Muscle layer of duodenum (tissue), 2 donors: ENCODE measurements at regions not wholly inside any gene's neighbourhood (a gene's known extent, or its start where the extent isn't known, plus 50 kb on each side); places are given as distances from the start of the nearest gene placed in this dataset.
"Not testable (repeated sequence)": the region's sequence is repeated elsewhere in the genome, so short reads cannot be mapped to it uniquely, and the experiment has no call there.

ENCODE experiments used
- H3K27ac ChIP-seq: one replicate; pipeline ENCODE4 v1.7.0; 2013; ENCODE audit warnings: mild to moderate bottlenecking, low read length
- H3K27me3 ChIP-seq: one replicate; pipeline ENCODE4 v1.7.0; 2013; ENCODE audit warnings: low read depth, mild to moderate bottlenecking, control low read depth, low read length
- H3K36me3 ChIP-seq, 2 donors: one replicate each; pipeline ENCODE4 v1.7.0; 2013; ENCODE audit warnings: low read length in 2 of 2, control low read depth in 1 of 2, mild to moderate bottlenecking in 1 of 2; ENCODE audit not compliant: insufficient read depth in 2 of 2, control insufficient read depth in 1 of 2
- H3K4me1 ChIP-seq, 2 donors: one replicate each; pipeline ENCODE4 v1.7.0; 2013; ENCODE audit warnings: low read length in 2 of 2, mild to moderate bottlenecking in 2 of 2, control low read depth in 1 of 2, moderate library complexity in 1 of 2; ENCODE audit not compliant: insufficient read depth in 2 of 2, control insufficient read depth in 1 of 2
- H3K4me3 ChIP-seq, 2 donors: one replicate each; pipeline ENCODE4 v1.7.0; 2013; ENCODE audit warnings: low read length in 2 of 2, low read depth in 1 of 2, mild to moderate bottlenecking in 1 of 2
- H3K9me3 ChIP-seq, 2 donors: one replicate each; pipeline ENCODE4 v1.7.0; 2013; ENCODE audit warnings: low read length in 2 of 2, control low read depth in 1 of 2, mild to moderate bottlenecking in 1 of 2; ENCODE audit not compliant: control insufficient read depth in 1 of 2
- donor health status: healthy.

DNA sequence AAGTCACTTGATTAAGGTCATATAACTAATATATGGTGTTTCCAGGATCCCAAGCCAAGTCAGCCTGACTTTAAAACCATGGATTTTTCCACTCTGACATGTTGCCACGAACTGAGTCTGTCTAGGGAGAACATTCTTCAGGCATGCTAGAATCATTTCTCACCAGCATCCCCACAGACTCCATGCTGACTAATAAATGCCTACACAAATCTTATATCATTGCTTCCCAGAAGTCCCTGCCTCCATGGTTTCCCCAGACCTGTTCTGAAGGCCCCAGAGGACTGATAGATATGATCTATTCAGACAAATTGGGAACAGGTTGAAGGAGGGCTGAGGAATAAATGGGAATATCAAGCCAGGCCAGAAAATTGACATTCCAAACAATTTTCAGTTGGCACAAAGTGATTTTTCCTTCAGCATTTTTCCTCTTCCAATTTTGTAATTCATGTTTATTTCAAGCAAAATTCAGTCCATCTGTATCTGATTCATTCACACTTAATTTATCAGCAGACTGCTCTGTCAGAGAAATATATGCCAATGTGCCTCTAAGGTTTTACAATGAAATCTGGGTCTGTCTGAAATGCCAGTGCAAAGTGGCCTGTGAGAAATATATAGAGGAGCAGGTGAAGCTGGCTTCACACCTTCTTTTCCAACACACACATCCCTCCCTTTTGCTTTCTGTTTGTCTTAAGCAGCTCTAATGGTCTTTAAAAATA lies 413.6 kb upstream of the TNC start:
- Histone ChIP-seq H3K27me3 (no peaks in the 10 kb centered on the region), H3K27ac (no peak overlapping the region), H3K4me3 (no peak overlapping the region), H3K9me3 (no peaks in the 10 kb centered on the region), H3K4me1 (peaks cover 0 to 11% of the 10 kb centered on the region in 2 donors), H3K36me3 (no peaks in the 10 kb centered on the region)

DNA sequence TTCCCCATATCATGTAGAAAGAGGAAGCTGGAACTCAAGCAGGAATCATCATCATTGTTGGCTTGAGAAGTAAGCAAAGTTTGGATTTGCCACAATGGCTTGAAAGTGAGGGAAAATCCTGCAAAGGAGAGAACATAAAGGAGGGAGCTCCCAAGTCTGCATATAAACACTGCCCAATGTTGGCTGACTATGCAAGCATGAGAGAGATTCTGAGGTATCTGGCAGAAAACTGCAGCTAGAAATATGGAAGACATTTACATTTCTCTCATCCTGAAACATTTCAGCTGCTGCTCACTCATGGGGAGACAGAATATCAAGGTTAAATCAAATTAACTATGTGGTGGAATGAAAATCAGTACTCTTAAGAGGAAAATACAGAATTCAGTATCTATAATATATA lies 415.6 kb upstream of the TNC start:
- no peaks in the 10 kb centered on the region for H3K27me3 ChIP-seq
- H3K9me3 ChIP-seq = no peaks in the 10 kb centered on the region
- H3K4me3 ChIP-seq = no peak overlapping the region
- peaks cover 0 to 11% of the 10 kb centered on the region in 2 donors for H3K4me1 ChIP-seq
- no peak overlapping the region for H3K27ac ChIP-seq
- H3K36me3 ChIP-seq = no peaks in the 10 kb centered on the region

DNA sequence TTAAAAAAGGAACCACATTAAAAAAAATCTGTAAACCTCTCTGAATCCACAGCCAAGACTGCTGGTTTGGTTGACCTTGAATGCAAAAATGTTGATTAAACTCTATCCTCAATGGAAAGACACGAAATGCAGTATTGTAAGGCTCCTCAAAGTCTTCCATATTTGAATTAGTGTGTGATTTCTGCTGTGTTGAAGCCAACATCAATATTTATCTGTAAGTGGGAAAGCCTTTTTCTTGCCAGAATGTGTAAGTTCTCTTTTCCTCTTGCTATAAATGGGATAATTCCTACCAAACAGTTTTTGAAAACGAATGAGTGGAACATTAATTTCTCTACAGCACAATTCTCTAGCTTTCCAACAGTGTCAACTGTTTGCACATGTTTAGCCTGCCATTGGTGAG lies 422.1 kb upstream of the TNC start:
- no peak overlapping the region for H3K4me3 ChIP-seq
- no peaks in the 10 kb centered on the region for H3K36me3 ChIP-seq
- H3K27me3 ChIP-seq = no peaks in the 10 kb centered on the region
- no peaks in the 10 kb centered on the region for H3K9me3 ChIP-seq
- no peaks in the 10 kb centered on the region for H3K4me1 ChIP-seq
- no peak overlapping the region for H3K27ac ChIP-seq

DNA sequence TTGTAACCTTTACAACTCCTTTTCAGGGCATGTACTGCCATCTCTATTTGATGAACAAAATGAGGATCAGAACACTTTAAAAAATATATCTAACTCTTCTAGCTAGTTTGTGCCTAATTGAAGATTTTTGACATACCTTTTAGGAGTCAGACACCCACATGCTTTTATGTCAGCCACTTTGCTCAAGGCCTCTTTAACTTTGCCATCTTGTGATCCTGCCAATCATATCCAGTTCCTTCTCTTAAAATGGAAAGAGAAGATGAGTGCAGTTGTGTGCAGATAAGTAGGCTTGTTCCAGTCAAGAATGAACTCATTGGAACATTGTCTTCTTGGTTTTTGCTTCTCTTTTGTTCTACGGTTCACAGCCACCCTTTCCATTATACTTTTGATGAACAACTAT lies 425.6 kb upstream of the TNC start:
- no peaks in the 10 kb centered on the region for H3K36me3 ChIP-seq

DNA sequence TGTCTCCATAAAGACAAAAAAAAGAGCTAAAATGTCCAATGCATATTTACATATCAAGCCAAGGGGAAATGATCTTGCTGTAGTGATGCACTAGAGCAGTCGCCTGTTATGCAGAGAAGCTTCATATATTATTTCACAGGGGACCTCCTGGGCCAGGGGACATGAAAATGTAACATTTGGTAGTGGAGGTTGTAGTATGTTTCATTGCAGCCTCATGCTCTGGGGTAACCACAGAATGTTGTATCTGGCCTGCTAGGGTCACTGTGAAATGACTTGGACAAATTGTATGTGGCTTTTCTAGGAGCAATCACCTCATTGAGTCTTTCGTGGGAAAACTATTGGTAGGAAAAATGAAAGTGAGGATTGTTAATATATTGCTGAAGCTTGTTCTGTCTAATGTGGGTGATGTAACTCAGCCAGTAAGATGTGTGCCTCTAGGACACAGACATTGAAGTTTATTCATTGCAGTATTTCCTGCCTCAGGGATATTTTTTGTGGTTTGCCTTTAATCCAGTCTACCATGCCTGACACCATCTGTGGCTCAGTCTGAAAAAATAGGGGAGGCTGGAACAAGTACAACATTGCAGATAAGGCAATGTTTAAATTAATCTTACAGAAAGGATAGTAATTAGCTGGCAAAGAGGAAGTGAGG lies 430.8 kb upstream of the TNC start:
- Histone ChIP-seq H3K9me3 (no peaks in the 10 kb centered on the region), H3K27me3 (no peaks in the 10 kb centered on the region), H3K36me3 (no peaks in the 10 kb centered on the region), H3K4me3 (no peak overlapping the region), H3K27ac (no peak overlapping the region), H3K4me1 (no peaks in the 10 kb centered on the region)

More for the DNA sequence above, 425.6 kb upstream of the TNC start:
- no peak overlapping the region for H3K4me3 ChIP-seq
- no peaks in the 10 kb centered on the region for H3K9me3 ChIP-seq
- H3K27me3 ChIP-seq = no peaks in the 10 kb centered on the region
- H3K27ac ChIP-seq = no peak overlapping the region
- no peaks in the 10 kb centered on the region for H3K4me1 ChIP-seq

DNA sequence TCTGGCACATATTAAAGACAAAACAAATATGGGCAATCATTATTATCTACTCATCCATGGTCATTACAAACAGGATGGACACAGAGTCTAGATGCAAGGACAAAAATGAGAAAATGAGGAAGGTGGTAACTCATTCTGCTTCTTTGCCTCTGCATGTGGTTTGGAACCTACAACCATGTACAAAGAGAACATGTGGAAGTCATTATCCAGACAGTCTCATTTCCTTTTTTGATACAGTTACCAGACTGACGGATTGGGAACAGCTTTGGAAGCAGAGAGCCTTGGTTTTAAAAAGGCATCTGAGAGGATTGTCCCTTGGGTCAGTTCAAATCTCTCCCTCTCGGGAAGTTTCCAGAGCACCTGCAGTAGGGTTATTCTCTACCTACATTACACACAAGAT lies 433.4 kb upstream of the TNC start:
- Histone ChIP-seq H3K27ac (no peak overlapping the region), H3K4me1 (no peaks in the 10 kb centered on the region), H3K36me3 (no peaks in the 10 kb centered on the region), H3K9me3 (no peaks in the 10 kb centered on the region), H3K27me3 (no peaks in the 10 kb centered on the region), H3K4me3 (no peak overlapping the region)

DNA sequence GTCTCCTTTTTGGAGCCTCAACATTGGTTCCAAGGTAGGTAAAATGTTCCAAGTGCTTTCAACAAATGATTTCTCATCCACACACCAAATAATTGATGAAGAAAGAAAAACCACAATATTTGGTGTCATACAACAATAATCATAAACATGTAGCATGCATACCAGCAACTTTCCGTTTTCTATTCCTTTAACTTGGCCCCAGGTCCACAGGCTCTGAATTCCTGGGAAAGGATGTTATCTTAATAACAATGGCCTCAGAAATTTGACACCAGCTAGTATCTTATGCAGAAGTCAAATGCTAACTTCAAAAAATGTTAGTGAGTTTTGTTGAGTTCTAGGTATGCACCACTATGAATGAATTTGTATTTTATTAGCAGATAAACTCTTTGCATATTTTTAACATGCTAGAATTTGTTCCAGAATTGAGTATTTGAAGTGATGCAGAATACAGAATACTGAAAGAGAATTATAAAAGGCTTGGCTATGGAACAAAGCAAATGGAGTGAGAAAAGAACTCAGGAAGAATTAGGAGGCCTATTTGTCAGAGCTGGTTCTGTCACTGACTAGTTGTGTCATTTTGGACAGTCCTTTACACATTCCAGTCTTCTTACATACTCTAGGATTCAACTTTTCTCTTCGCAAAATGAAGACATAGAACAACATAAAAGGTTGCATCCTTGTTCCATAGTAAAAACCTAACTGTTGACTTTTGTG lies 435.3 kb upstream of the TNC start:
- Histone ChIP-seq H3K4me1 (no peaks in the 10 kb centered on the region), H3K27me3 (no peaks in the 10 kb centered on the region), H3K36me3 (no peaks in the 10 kb centered on the region), H3K9me3 (no peaks in the 10 kb centered on the region), H3K27ac (no peak overlapping the region), H3K4me3 (no peak overlapping the region)

DNA sequence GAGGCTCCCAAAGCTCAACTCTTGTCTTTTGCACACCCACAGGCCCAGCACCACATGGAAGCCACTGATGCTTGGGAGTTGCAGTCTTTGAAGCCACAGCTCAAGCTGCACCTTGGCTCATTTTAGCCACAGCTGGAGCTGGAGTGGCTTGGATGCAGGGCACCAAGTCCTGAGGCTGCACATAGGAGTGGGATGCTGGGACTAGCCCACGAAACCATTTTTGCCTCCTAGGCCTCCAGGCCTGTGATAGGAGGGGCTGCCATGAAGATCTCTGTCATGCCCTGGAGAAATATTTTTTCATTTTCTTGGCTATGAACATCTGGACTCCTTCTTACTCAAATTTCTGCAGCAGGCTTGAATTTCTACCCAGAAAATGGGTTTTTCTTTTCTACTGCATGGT lies 438.5 kb upstream of the TNC start:
- Histone ChIP-seq H3K4me3 (no peak overlapping the region), H3K27me3 (no peaks in the 10 kb centered on the region), H3K9me3 (no peaks in the 10 kb centered on the region), H3K27ac (no peak overlapping the region), H3K36me3 (no peaks in the 10 kb centered on the region), H3K4me1 (no peaks in the 10 kb centered on the region)

DNA sequence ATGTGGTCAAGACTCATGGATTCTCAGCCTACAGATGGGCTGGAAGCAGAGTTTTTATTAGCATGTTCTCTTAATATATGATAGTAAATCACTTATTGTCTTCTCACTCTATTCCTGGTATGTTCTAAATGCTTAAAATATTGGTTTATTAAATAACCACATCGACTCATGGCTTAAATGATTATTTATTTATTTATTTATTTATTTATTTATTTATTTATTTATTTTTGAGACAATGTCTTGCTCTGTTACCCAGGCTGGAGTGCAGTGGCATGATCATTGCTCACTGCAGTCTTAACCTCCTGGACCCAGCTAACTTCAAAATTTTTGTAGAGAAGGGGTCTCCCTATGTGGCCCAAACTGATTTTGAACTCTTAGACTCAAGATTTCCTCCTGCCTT lies 457.2 kb upstream of the TNC start:
- H3K36me3 ChIP-seq = no peaks in the 10 kb centered on the region
- no peak overlapping the region for H3K27ac ChIP-seq
- H3K4me1 ChIP-seq = no peaks in the 10 kb centered on the region
- no peaks in the 10 kb centered on the region for H3K27me3 ChIP-seq
- no peaks in the 10 kb centered on the region for H3K9me3 ChIP-seq
- no peak overlapping the region for H3K4me3 ChIP-seq

DNA sequence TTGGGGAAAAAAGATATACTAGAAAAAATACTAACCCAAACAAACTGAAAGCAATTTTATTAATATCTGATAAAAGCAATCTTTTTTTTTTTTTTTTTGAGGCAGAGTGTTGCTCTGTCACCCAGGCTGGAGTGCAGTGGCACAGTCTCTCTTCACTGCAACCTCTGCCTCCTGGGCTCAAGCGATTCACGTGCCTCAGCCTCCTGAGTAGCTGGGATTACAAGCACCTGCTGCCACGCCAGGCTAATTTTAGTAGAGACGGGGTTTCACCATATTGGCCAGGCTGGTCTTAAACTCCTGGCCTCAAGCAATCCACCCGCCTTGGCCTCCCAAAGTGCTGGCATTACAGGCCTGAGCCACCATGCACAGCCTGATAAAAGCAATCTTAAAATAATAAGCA lies 467.5 kb upstream of the TNC start:
- not testable (repeated sequence) for H3K9me3 ChIP-seq, H3K4me1 ChIP-seq, H3K4me3 ChIP-seq, H3K27me3 ChIP-seq, H3K27ac ChIP-seq, H3K36me3 ChIP-seq

DNA sequence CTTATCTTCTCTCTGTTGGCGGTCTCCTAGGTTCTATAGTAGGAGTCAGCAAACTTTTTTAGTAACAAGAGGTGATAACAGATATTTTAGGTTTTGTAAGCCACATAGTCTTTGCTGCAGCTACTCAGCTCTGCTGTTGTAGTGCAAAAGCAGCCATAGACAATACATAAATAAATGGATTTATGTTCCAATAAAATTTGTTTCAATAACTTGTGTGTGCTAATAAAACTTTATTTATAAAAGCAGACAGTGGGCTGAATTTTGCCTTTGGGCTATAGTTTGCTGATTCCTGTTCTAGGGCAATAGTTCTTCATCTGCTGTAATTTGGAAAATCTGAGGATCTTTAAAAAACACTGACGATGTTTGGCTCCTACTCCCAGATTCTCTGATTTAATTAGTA lies 469.4 kb upstream of the TNC start:
- H3K4me1 ChIP-seq = no peaks in the 10 kb centered on the region
- peaks cover 0 to 7% of the 10 kb centered on the region in 2 donors for H3K9me3 ChIP-seq
- no peak overlapping the region for H3K4me3 ChIP-seq

More for the DNA sequence above, 469.4 kb upstream of the TNC start:
- H3K36me3 ChIP-seq = no peaks in the 10 kb centered on the region
- no peaks in the 10 kb centered on the region for H3K27me3 ChIP-seq
- H3K27ac ChIP-seq = no peak overlapping the region
